B cell (primary cell): ENCODE measurements at regions not wholly inside any gene's neighbourhood (a gene's known extent, or its start where the extent isn't known, plus 50 kb on each side); places are given as distances from the start of the nearest gene placed in this dataset.

ENCODE experiments used
- ATAC-seq: fragments of 200-7000 bp; cut with Tn5 transposase; one replicate; pipeline ENCODE4 v1.10.0; 2021; ENCODE audit warnings: low read depth, mild to moderate bottlenecking, moderate number of reproducible peaks, moderate library complexity
- CTCF ChIA-PET: fragments of 350-600 bp; sonication (Branson Sonifier 250); formaldehyde crosslinking; loops from one replicate; lab custom pipeline; 2021; ENCODE audit warnings: antibody characterized with exemption, inconsistent platforms; lab: Charles Lee
- POLR2A ChIA-PET: fragments of 350-600 bp; sonication (Branson Sonifier 250); formaldehyde crosslinking; loops from one replicate; lab custom pipeline; 2021; ENCODE audit warnings: antibody characterized with exemption; lab: Charles Lee
- DNase-seq: peaks from one replicate; pipeline ENCODE4 v3.0.0; 2013
- H2AFZ ChIP-seq: 2 replicates; pipeline ENCODE4 v1.6.1; 2012; ENCODE audit warnings: mild to moderate bottlenecking, low read depth, low read length; ENCODE audit not compliant: insufficient read depth, poor library complexity, severe bottlenecking
- H3K27ac ChIP-seq, 2 donors: 1 replicate in 1 of 2; 2 replicates in 1 of 2; pipeline ENCODE4 v1.5.1; 2012 to 2013; ENCODE audit warnings: low read length in 2 of 2, mild to moderate bottlenecking in 2 of 2, moderate library complexity in 1 of 2
- H3K27me3 ChIP-seq, 4 experiments: fragments of 200-600 bp in 1 of 4; sonication (generic) in 1 of 4; replicated peaks in 1 of 4; 1 replicate in 2 of 4; 2 replicates in 2 of 4; pipeline versions ENCODE4 v1.6.1 to v1.7.0; 2013 to 2016; ENCODE audit warnings: low read length in 3 of 4, mild to moderate bottlenecking in 2 of 4, mixed read lengths in 1 of 4, moderate library complexity in 1 of 4; ENCODE audit not compliant: insufficient read depth in 4 of 4, control insufficient read depth in 3 of 4; ENCODE audit errors: control extremely low read depth in 1 of 4
- H3K36me3 ChIP-seq, 2 experiments: replicated peaks in 1 of 2; 1 replicate in 1 of 2; 2 replicates in 1 of 2; pipeline versions ENCODE4 v1.6.1 to v1.7.1; 2013; ENCODE audit warnings: low read length in 1 of 2; ENCODE audit not compliant: insufficient read depth in 2 of 2, control insufficient read depth in 1 of 2; ENCODE audit errors: control extremely low read depth in 1 of 2, extremely low read depth in 1 of 2
- H3K4me1 ChIP-seq, 2 donors: fragments of 200-600 bp in 1 of 2; sonication (generic) in 1 of 2; 1 replicate in 1 of 2; 2 replicates in 1 of 2; pipeline versions ENCODE4 v1.5.1 to v1.6.1; 2013 to 2017; ENCODE audit warnings: low read length in 2 of 2; ENCODE audit not compliant: control insufficient read depth in 2 of 2, insufficient read depth in 2 of 2
- H3K4me2 ChIP-seq: replicated peaks from 2 replicates; pipeline ENCODE3; 2012; ENCODE audit warnings: mild to moderate bottlenecking, low read depth, low read length; ENCODE audit not compliant: poor library complexity, severe bottlenecking
- H3K4me3 ChIP-seq, 5 experiments: fragments of 200-600 bp in 1 of 5; sonication (generic) in 1 of 5; 1 replicate in 3 of 5; 2 replicates in 2 of 5; pipeline versions ENCODE4 v1.5.1 to v1.7.0; 2011 to 2016; ENCODE audit warnings: low read length in 4 of 5, mild to moderate bottlenecking in 4 of 5, low read depth in 2 of 5, control low read depth in 1 of 5, moderate library complexity in 1 of 5; ENCODE audit not compliant: insufficient read depth in 1 of 5; ENCODE audit errors: control extremely low read depth in 1 of 5, extremely low read depth in 1 of 5
- H3K79me2 ChIP-seq: fragments of 200-600 bp; sonication (generic); one replicate; pipeline ENCODE4 v1.6.0; 2016; ENCODE audit warnings: low read length; ENCODE audit not compliant: control insufficient read depth, insufficient read depth
- H3K9ac ChIP-seq: fragments of 200-600 bp; sonication (generic); 2 replicates; pipeline ENCODE4 v1.6.1; 2017; ENCODE audit warnings: mild to moderate bottlenecking, low read length, moderate library complexity
- H3K9me3 ChIP-seq, 3 donors: one replicate each; pipeline versions ENCODE4 v1.6.1 to v1.7.1; 2013; ENCODE audit warnings: low read length in 2 of 3; ENCODE audit not compliant: control insufficient read depth in 2 of 3, insufficient read depth in 1 of 3; ENCODE audit errors: control extremely low read depth in 1 of 3
- H4K20me1 ChIP-seq: 2 replicates; pipeline ENCODE4 v1.6.0; 2012; ENCODE audit warnings: mild to moderate bottlenecking, low read length; ENCODE audit not compliant: insufficient read depth, control insufficient read depth, poor library complexity, severe bottlenecking
- H3K27ac Mint-ChIP-seq: one replicate; pipeline ENCODE4 v1.8.0; 2021; ENCODE audit warnings: mixed read lengths
- H3K27me3 Mint-ChIP-seq: one replicate; pipeline ENCODE4 v1.8.0; 2021; ENCODE audit warnings: mixed read lengths
- H3K4me1 Mint-ChIP-seq: one replicate; pipeline ENCODE4 v1.8.0; 2021; ENCODE audit warnings: mixed read lengths
- H3K4me3 Mint-ChIP-seq: one replicate; pipeline ENCODE4 v1.8.0; 2021; ENCODE audit warnings: mixed read lengths
- H3K9me3 Mint-ChIP-seq: one replicate; pipeline ENCODE4 v1.8.0; 2022; ENCODE audit warnings: mixed read lengths; ENCODE audit not compliant: insufficient read depth
- CTCF ChIP-seq: fragments of 200-600 bp; IDR thresholded peaks from one replicate; pipeline ENCODE4 v1.8.0; 2022; ENCODE audit warnings: antibody characterized with exemption, mild to moderate bottlenecking
- EZH2 ChIP-seq: IDR thresholded peaks from 2 replicates; pipeline ENCODE4 v1.6.1; 2012; ENCODE audit warnings: borderline replicate concordance, low read depth, mild to moderate bottlenecking, moderate library complexity, low read length; ENCODE audit not compliant: insufficient read depth, poor library complexity, severe bottlenecking
- WGBS: methylation state at CpG from one replicate; pipeline ENCODE4 v1.1.5; 2013; ENCODE audit warnings: missing lambda C conversion rate; ENCODE audit not compliant: insufficient coverage; 5-methylcytosine and 5-hydroxymethylcytosine counted together
- intact Hi-C: fragments of 100-400 bp; cut with micrococcal nuclease; formaldehyde crosslinking; loops from one replicate; pipeline ENCODE4 v1.10.0; 2022

GRCh38 chr10:28429573-28430216 lies 103.2 kb upstream of the WAC start:
- Histone ChIP-seq H3K27ac (no peak overlapping the region), H3K9ac (no peak overlapping the region), H4K20me1 (no peaks in the 10 kb centered on the region), H3K36me3 (no peaks in the 10 kb centered on the region), H3K4me3 (no peak overlapping the region), H2AFZ (no peak overlapping the region), H3K4me2 (no peak overlapping the region), H3K27me3 (peaks cover 0 to 2% (median 0%) of the 10 kb centered on the region in 4 experiments), H3K9me3 (peaks cover 0 to 5% (median 5%) of the 10 kb centered on the region in 3 donors), H3K79me2 (no peaks in the 10 kb centered on the region), H3K4me1 (peaks cover 4 to 6% of the 10 kb centered on the region in 2 donors)
- 100% methylated on average over 1 of the region's 3 CpGs for WGBS
- CTCF ChIA-PET: no interaction called here
- peaks cover 2% of the 10 kb centered on the region for H3K9me3 Mint-ChIP-seq
- H3K4me1 Mint-ChIP-seq: peaks cover 6% of the 10 kb centered on the region
- DNase-seq (no peak), ATAC-seq (no peak)
- no peak overlapping the region for H3K27ac Mint-ChIP-seq
- TF ChIP-seq CTCF: no peak
- TF ChIP-seq EZH2: no peak
- H3K4me3 Mint-ChIP-seq: no peak overlapping the region
- POLR2A ChIA-PET: no interaction called here
- H3K27me3 Mint-ChIP-seq: peaks cover 3% of the 10 kb centered on the region
- intact Hi-C loops: loop anchor here (10.0 kb wide), 1 partner anchor 145 kb away; no protein-coding TSS in a partner anchor

GRCh38 chr10:28431139-28431538 lies 101.8 kb upstream of the WAC start:
- H2AFZ ChIP-seq: no peak overlapping the region
- no peak overlapping the region for H3K9ac ChIP-seq
- H3K27me3 ChIP-seq: peaks cover 0 to 2% (median 0%) of the 10 kb centered on the region in 4 experiments
- no peak for TF ChIP-seq CTCF
- no peak for TF ChIP-seq EZH2
- H4K20me1 ChIP-seq: no peaks in the 10 kb centered on the region
- CTCF ChIA-PET: interaction anchor here (0.5 to 1.4 kb wide), 3 partner anchors 21 to 135 kb away, joined by 3 to 5 read pairs (median 3); partner anchors contain the start of gene WAC
- no peak overlapping the region for H3K4me3 ChIP-seq
- H3K4me2 ChIP-seq: no peak overlapping the region
- no peak overlapping the region for H3K27ac ChIP-seq
- peaks cover 6% of the 10 kb centered on the region for H3K4me1 Mint-ChIP-seq
- WGBS: 100% methylated on average over 1 of the region's 5 CpGs
- POLR2A ChIA-PET: no interaction called here
- peaks cover 2% of the 10 kb centered on the region for H3K9me3 Mint-ChIP-seq
- H3K27ac Mint-ChIP-seq: no peak overlapping the region
- H3K79me2 ChIP-seq: no peaks in the 10 kb centered on the region
- H3K4me3 Mint-ChIP-seq: no peak overlapping the region
- H3K4me1 ChIP-seq: peaks cover 4 to 6% of the 10 kb centered on the region in 2 donors
- ATAC-seq: no peak
- DNase-seq: no peak
- peaks cover 0 to 5% (median 5%) of the 10 kb centered on the region in 3 donors for H3K9me3 ChIP-seq
- peaks cover 3% of the 10 kb centered on the region for H3K27me3 Mint-ChIP-seq
- no peaks in the 10 kb centered on the region for H3K36me3 ChIP-seq
- intact Hi-C loops: loop anchor here (10.0 kb wide), 1 partner anchor 144 kb away; no protein-coding TSS in a partner anchor
